Left renal pelvis (tissue), 4 donors: ENCODE measurements at regions not wholly inside any gene's neighbourhood (a gene's known extent, or its start where the extent isn't known, plus 50 kb on each side); places are given as distances from the start of the nearest gene placed in this dataset.

ENCODE experiments used
- DNase-seq, 4 donors: peaks; one replicate each; pipeline ENCODE4 v3.0.0-alpha.2; 2013; ENCODE audit warnings: low read depth in 4 of 4, low spot score in 3 of 4

GRCh38 chr15:39056357-39056756 is 491.7 kb upstream of the RASGRP1 start:
- DNase-seq = no peak

DNA sequence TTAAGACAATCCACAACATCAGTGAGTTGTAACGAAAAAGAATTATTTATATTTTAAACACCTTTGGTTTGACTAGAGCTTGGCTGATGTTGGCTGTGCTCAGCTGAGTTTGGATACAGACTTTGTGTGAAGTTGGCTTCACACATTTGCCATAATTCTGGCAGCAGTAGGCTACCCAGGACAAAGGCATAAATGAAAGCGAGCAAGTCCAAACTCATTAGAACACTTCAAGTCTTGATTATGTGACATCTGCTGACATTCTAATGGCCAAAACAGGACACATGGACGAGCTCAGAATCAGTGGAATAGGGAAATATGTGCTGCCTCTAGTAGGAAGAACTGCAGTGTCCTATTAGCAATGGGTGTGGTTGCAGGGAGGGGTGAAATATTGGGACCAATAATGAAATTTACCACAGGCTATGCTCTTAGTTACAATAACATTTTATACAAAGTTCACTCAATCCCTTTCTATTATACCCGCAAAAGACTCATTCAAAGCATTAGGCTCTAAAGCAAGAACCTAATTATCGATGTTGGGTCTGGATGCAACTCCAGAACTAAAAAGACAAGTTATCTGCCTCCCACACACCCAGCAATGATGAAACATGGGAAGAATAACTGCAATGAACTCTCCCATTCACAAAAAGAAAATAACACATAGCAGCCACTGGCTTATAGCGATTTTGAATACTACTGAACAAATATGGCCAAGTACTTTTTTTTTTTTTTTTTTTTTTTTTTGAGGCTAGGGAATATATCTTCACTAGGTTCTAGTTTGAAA is 493.9 kb upstream of the RASGRP1 start:
- DNase-seq = no peak

DNA sequence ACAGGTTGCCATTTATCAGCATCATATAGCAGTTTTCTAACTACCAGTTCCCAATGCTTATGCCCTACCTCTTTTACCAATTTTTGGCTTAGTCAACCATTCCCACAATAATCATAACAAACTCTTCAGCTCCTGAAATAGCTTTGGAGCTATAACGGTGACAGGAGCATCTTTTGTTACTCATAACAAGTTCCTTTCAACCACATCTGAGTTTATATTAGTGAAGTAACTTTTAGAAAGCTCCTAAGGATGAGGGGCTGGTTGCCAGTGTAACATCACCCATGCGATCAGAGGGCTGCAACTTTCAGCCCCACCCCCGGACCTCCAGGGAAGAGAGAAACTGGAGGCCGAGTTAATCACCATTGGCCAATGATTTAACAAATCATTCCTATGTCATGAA is 495.3 kb upstream of the RASGRP1 start:
- no peak for DNase-seq

- no peak for DNase-seq
Observed at GRCh38 chr15:39061952-39062464, 497.4 kb upstream of the RASGRP1 start.

DNA sequence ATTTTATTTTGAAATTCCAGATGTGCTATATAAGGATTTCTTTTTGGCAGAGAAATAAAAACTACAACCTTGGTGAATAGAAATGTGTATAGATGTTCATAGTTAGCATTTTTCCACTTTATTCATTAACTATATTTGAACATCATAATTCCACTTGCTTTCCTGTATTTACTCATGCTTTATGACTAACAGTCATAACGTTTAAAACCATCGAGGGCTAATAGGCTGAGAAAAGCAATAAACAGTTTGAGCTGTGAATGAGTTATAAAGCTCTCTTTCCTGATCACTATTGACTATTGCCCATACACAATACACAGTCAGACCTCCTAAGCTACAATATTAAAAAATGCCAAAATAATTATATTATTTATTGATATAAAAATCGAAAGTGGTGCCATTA is 502.1 kb upstream of the RASGRP1 start:
- no peak for DNase-seq

DNA sequence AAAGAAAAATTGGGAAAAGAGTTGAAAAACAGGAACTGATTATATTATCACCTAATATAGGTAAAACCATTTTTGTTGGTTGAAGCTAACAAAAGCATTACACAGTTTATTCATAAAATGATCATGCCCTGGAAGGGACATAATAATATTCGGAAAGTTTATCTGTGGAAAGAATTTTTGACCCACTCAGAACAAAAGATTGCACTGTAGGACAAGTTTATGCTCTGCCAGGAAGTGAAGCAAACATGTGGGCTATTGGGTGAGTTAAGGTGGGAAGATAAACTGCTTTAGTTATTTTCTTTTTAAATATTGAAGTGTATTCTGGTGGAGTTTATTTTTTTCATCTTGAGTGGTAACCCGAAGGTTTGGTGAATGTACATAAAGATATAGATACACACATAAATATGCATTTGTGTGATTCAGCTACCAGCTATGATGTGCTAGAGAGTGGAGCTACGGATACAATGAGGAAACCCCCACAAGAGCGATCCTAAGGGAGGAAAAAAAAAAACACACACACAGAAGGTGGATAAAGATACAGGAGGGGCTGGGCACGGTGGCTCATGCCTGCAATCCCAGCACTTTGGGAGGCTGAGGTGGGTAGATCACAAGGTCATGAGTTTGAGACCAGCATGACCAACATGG is 506.4 kb upstream of the THBS1 start:
- no peak for DNase-seq

DNA sequence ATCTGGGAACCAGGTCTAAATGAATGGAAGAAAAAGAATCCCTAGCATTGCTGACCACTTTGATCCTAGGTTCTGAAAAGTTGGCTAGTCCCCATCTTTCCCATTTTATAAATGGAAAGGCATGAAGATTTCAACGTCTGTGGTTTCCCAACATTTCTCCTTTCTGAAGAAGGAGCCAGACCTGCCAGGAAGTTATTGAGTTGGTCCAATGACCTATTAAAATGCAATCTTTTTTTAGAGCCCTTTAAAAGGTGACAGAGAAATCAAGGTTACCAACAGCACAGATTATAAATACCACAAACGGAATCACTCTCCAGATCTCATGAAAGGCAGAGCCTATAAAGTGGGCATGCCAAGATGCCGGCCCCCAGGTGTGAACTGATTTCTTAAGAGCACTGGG is 505.6 kb upstream of the THBS1 start:
- DNase-seq = no peak

DNA sequence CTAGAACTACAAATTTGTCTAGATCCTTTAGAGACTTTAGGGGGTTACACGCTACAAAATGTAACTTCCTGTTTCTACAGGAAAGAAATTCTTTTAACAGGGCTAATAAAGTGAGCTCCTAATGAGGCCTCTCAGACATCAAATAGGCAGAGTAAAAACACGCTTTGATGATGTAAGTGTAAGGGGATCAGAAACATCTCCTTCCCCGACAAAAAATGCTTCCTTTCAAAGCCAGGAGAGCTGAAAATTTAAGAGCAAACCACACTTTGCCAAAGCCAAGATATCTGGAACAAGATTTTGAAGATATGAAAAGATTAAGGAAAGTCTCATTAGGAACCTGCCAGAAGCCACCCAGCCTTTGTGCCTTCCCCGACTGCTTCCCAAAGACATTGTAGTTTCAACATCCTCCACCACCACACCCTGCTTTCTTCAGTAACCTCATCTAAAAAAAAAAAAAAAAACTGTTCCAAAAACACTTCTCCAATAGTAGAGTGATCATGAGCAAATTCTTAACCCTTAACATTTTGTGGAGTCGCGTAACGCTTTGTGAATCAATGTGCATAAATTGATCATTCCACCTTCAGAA is 505.0 kb upstream of the THBS1 start:
- DNase-seq = no peak

DNA sequence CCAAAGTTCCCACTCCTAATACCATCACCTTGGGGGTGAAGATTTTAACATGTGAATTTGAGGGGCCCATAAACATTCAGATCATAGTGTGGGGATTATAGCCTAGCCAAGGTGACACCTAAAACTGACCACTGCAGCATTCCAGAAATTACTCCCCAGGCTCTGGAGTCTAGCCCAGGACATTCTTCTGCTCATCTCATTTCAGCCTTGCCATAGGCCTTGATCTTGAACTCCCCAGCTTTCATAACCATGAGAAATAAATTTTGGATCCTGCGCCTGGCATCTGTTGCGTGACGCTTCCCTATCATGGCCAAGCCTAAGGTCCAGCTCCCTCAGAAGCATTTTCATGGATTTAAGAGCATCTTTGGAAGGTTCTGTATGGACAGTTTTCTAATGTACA is 502.9 kb upstream of the THBS1 start:
- no peak for DNase-seq

- DNase-seq = no peak
Observed at GRCh38 chr15:39079296-39079847, 501.5 kb upstream of the THBS1 start.

DNA sequence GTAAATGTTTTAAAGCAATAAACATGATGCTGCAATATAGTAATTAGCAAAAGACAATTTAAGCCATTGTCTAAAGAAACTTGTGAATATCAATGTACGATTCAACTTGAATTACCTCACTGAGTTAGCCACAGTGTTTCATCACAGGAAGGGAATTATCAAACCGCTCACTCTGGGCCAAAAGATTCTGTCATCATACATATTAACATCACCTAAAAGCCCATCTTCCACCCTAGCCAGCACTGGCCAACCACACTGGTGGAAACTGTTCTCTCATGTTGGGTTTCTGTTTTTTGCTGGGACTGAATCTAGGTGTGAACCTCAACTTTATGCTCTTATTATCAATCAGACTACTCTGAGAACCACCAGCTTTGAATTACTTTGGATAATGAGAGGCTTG is 497.7 kb upstream of the THBS1 start:
- no peak for DNase-seq

DNA sequence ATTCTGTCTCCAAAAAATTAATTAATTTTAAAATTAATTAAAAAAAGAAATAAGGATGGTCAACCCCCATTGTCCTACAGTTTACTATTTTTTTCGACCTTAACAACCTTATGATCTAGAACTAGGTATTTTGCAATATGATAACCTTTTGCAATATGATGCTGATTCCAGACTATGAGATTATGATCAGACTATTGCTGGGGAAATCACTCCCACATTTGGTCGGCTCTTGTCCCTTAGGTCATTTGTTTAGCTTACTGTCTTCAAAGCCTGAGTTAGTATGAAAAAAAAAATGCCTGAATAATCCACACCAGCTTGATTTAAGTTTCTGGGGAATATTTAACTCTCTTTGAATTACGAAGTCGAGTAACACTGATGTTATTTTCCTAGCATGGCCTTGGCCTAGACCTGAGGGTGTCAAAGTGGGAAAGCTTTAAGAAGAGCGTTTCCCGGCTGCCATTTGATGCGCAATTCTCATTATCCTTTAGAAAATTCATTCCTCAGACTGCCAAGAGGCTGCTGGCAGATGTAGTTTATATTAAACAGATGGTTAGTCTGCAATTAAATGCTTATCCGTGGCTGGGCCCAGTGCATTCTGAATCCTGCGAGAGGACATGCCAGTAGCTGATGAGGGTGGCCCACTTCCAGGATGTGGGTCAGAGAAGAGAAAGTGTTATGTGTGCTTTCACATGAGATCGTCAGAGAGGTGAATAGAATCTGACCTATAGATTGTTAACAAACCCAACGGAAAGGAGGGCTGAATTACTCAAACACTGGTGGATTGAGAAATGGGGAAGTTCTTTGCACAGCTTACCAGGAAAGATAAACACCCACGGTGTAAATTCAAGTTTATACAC is 496.0 kb upstream of the THBS1 start:
- DNase-seq = no peak

DNA sequence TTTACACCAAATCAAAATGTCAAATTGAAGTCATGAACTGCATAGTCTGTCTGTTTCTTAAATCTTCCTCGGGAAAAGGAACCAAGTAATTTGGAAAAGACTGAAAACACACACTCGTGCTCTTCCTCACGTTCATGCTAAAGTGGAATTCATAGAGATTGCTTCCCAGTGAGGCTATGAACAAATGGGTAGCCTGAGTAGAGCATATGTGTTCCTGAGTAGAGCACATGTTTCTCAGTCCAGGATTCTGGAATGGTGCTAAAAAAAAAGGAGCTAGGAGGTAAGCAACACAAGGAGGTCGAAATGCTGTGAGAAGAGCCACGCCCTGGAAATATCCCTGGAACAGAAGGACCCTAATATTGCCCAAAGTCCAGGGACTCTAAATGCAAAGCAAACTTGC is 494.2 kb upstream of the THBS1 start:
- no peak for DNase-seq

- DNase-seq = no peak
Observed at GRCh38 chr15:39088156-39088555, 492.7 kb upstream of the THBS1 start.

GRCh38 chr15:39092354-39092753 is 488.5 kb upstream of the THBS1 start:
- DNase-seq = no peak

DNA sequence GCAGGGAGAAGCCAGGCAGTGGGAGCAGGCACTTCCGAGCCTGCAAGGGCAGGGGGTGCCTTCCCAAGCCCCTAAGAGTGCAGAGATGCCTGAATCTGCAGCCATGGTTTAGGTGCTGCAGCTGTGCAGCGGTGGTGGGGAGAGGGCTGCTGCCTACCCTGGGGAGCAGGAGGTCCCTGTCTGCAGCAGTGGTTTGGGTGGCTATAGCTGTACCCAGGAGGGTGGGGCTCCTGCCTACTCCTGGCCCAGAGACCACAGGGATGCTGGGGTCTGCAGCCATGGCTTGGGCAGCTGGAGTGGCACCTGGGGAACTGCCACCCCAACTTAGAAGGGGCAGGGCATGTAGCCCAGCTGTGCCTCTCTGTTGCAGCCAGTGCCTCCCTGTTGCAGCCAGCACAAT is 488.1 kb upstream of the THBS1 start:
- DNase-seq = no peak

- DNase-seq = no peak
Observed at GRCh38 chr15:39094116-39094515, 486.8 kb upstream of the THBS1 start.

DNA sequence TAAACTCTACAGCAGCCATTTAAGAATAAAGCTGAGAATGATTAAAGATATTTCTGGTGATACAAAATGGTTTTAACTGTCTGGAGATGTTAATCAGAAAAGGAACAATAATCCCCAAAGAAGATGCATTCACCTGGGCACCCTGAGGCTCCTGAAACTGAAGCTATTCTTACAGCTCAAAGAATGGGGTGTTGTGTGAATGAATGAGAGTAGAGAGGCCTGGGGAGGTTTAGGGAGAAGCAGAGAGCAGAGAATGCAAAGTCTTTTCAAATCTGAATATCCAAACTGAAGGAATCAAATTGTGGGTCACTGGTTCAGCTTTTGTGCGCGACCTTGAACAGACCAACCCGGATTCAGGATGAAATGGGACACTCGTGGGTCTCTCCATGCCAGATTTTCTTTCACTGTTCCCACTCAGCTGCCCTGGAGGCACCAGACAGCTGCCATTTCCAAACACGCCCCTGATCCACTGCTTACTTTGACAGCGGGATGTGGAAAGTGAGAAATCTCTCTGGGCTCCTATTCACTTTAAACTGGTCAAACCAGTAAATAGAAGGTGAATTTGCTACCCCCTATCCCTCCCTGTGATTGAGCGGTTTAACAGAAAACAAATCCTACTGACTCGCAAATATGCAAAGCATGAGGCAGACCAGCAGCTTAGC is 485.5 kb upstream of the THBS1 start:
- no peak for DNase-seq

DNA sequence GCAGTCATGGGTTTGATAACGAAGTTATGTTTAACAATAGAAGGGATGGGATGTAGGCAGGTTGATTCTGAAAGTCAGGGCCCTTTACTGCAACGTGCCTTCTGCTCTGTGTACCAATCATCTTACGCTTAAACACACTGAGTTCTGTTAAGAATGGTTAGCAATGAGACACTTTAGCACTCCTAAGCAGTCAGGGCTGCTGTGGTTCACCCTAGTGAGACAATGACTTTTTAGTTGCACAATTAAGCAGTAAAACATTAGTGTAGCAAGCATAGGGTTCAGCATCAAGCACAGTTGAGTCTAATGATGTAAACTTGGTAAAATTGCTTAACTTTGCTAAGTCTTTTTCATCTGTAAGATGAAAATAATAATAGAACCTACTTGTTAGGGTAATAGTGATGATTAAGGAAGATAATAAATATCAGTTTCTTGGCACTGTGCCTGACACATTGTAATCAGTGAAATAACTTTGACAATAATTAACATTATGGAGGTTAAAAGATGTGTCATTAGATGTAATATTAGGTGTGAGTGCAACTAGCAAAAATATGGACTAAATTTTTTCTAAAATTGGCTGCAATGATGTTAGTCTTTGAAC is 484.2 kb upstream of the THBS1 start:
- no peak for DNase-seq

- DNase-seq = no peak
Observed at GRCh38 chr15:39099524-39099923, 481.4 kb upstream of the THBS1 start.
